ENCODE measurements at regions not wholly inside any gene's neighbourhood (a gene's known extent, or its start where the extent isn't known, plus 50 kb on each side); places are given as distances from the start of the nearest gene placed in this dataset.
"Not testable (repeated sequence)": the region's sequence is repeated elsewhere in the genome, so short reads cannot be mapped to it uniquely, and the experiment has no call there.

DNA sequence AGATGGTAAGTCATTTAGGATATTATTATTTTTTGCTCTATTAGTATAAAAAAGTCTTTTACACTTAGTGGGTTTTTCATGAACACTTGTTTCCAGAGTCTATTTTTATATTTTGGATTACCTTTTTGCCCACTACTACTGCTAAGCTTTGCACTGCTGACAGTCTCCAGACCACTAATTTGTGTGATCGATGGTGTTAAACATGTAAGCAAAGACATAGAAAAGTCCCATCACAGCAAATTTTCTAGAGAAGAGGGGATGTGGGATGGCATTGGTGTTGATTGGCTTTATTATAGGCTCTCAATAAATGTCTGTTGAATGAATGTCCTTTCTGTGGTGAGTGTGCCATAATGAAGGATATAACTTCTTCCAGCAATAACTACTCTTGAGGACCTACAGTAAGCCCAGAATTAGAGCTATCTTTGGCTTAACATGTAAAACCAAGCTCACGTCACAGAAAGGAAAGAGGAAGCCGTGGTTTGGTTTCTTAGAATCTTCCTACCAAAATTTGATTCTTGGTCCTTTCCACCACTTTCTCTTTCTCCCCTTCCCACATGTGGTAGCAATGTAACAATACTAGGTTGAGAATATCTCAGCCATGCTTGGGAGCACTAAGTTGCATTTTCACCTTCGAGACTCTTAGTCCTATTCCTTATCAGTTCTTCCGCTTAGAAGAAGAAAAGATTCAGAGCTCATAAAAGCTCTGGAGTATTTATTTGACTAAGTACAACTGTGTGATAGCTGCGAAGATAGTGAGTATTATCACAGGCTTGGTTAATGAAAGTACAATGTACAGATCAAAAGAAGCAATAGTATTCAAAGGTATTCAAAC is 90.6 kb upstream of the UMPS start:
- Mint-ChIP-seq H3K4me1 (peaks cover 17% of the 10 kb centered on the region), H3K36me3 (ENCODE audit: low read depth) (no peaks in the 10 kb centered on the region), H3K27me3 (peaks cover 8% of the 10 kb centered on the region), H3K27ac (peak overlapping the region; percentile 26), H3K4me3 (peak overlapping the region; percentile 23), H3K9me3 (no peaks in the 10 kb centered on the region)
- peak; percentile 93 for ATAC-seq (replicated peaks)

DNA sequence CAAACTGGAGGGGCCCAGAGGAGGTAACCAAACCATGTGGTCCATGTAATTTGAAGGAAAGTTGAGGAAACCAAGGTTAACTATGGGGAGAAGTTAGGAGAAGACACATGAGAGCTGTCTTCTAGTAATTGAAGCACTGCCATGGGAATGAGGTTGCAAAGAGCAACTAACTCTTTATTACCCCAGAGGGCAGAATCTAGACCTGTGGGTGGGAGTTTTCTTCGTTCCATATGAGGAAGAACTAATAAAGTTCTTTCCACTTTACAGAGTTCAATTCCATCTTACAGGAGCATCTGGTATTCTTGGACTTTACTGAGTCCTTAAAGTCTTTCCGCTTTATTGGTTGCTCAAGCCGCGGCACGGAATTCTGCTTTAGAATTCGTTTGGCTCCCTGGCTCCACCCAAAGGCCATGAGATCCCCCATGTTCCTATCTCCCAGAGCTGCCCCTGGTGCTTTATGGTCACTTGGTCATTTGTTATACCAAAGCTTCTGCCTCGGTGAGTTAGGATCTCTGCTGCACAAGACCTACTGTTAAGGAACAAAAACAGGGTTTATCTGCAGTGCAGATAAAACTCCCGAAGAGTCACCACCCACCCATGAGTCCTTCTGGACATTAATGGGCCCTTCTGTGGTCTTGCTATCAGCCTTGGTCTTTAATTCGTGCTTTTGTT is 89.5 kb upstream of the UMPS start:
- no peak for ATAC-seq (replicated peaks)
- Mint-ChIP-seq H3K27me3 (peaks cover 8% of the 10 kb centered on the region), H3K4me3 (peak overlapping the region; percentile 23), H3K36me3 (ENCODE audit: low read depth) (no peaks in the 10 kb centered on the region), H3K27ac (no peak overlapping the region), H3K4me1 (peaks cover 17% of the 10 kb centered on the region), H3K9me3 (no peaks in the 10 kb centered on the region)

DNA sequence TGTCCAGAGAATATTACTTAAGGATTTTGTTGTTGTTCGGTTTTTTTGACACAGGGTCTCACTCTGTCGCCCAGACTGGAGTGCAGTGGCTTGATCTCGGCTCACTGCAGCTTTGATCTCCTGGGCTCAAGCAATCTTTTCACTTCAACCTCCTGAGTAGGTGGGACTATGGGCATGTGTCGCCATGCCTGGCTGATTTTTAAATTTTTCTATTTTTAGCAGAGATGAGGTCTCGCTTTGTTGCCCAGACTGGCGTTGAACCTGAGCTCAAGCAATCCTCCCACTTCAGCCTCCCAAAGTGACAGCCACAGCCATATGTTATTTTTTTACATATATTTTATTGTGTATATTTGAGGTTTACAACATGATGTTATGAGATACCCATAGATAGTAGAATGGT is 86.8 kb upstream of the UMPS start:
- ATAC-seq (replicated peaks): no peak
- Mint-ChIP-seq H3K36me3 (ENCODE audit: low read depth) (no peaks in the 10 kb centered on the region), H3K4me1 (peaks cover 13% of the 10 kb centered on the region), H3K4me3 (no peak overlapping the region), H3K27ac (no peak overlapping the region), H3K27me3 (peaks cover 7% of the 10 kb centered on the region), H3K9me3 (no peaks in the 10 kb centered on the region)

DNA sequence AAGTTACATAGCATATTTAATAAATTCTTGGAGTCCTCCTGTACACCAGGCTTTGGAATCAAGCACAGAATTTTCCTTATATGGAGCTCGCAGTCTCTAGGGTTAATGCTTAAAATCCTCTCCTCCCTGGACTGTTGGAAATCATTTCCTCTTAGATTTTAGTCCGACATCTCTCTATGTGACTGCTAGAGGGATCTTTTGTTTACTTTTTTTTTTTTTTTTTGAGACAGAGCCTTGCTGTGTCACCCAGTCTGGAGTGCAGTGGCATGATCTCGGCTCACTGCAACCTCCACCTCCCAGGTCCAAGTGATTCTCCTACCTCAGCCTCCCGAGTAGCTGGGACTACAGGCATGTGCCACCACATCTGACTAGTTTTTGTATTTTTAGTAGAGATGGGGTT is 84.1 kb upstream of the UMPS start:
- not testable (repeated sequence) for H3K9me3 Mint-ChIP-seq; H3K4me1 Mint-ChIP-seq; H3K4me3 Mint-ChIP-seq; H3K27ac Mint-ChIP-seq; H3K36me3 Mint-ChIP-seq (ENCODE audit: low read depth); H3K27me3 Mint-ChIP-seq; ATAC-seq (replicated peaks)

DNA sequence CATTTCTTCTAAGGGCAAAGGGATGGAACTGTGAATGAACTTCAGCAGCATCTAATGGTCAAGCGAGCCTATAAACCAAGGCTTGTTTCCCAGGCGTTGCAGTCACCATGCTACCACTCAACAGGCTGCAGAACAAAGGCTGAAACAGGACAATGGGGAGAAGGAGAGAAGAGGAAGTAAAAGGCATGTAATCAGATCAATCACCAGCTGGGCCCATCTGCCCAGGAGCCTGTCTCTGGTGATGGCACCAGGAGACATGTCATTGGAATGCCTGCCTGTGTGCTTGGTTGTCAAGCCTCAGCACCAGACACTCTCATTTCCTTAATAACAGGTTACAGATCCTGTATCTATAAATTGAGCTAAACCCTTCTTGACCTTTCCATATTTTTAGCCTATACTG is 81.7 kb upstream of the UMPS start:
- Mint-ChIP-seq H3K27me3 (peaks cover 8% of the 10 kb centered on the region), H3K4me1 (peaks cover 8% of the 10 kb centered on the region), H3K9me3 (no peaks in the 10 kb centered on the region), H3K36me3 (ENCODE audit: low read depth) (no peaks in the 10 kb centered on the region), H3K27ac (no peak overlapping the region), H3K4me3 (no peak overlapping the region)
- ATAC-seq (replicated peaks): no peak

DNA sequence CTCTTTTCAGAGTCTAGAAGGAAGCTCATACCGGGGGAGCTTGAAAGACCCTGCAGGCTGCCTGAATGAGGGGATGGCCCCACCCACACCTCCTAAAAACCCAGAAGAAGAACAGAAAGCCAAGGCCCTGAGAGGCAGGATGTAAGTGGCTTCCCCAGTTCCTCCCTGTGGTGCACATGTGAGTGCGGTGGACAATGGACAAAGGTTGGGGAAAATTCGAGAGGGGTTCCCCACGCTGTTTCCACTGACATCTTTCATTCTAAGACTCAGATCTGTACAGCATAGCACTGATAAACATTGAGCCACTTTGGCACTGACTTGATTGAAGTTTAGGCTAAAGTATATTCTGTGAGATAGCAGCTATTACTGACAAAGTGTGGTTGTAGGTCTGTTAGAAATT is 79.5 kb upstream of the UMPS start:
- ATAC-seq (replicated peaks): peak; percentile 67
- Mint-ChIP-seq H3K27ac (no peak overlapping the region), H3K4me1 (peaks cover 8% of the 10 kb centered on the region), H3K9me3 (no peaks in the 10 kb centered on the region), H3K36me3 (ENCODE audit: low read depth) (no peaks in the 10 kb centered on the region), H3K27me3 (peaks cover 8% of the 10 kb centered on the region), H3K4me3 (no peak overlapping the region)

DNA sequence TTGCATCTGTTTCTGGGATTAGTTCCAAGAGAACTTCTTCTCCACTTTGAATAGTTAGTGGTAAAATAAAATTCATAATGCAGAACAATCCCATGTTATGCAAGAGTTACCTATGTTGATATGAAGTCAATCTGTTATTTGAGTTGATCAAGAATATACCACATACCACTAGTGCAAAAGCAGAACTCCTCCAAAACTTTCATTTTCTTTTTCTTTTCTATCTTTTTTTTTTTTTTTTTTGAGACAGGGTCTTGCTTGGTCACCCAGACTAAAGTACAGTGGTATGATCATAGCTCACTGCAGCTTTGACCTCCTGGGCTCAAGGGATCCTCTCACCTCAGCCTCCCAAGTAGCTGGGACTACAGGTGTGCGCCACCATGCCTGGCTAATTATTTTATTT is 78.8 kb upstream of the UMPS start:
- not testable (repeated sequence) for H3K27me3 Mint-ChIP-seq; ATAC-seq (replicated peaks); H3K27ac Mint-ChIP-seq; H3K4me3 Mint-ChIP-seq; H3K4me1 Mint-ChIP-seq; H3K9me3 Mint-ChIP-seq; H3K36me3 Mint-ChIP-seq (ENCODE audit: low read depth)

DNA sequence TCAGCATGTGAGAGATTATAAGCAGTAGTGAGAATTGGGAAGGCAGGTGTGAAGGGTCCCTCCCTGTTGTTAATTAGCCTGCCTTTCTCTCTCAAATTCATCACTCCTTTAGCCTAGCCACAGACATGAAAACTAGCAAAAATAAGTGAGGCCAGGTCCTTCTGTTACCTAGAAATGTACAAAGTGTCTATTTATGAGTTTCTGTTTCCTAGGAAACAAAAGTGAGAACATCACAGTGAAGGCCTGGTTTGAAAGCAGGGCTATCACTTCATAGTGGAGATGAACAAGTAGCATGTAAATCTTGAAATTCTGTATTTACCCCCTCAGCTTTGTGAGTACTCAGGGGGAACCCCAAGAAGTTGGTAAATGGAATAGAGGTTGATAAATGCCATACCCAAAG is 78.2 kb upstream of the UMPS start:
- Mint-ChIP-seq H3K36me3 (ENCODE audit: low read depth) (no peaks in the 10 kb centered on the region), H3K4me3 (no peak overlapping the region), H3K9me3 (no peaks in the 10 kb centered on the region), H3K27me3 (peaks cover 8% of the 10 kb centered on the region), H3K27ac (no peak overlapping the region), H3K4me1 (peaks cover 8% of the 10 kb centered on the region)
- ATAC-seq (replicated peaks): no peak

DNA sequence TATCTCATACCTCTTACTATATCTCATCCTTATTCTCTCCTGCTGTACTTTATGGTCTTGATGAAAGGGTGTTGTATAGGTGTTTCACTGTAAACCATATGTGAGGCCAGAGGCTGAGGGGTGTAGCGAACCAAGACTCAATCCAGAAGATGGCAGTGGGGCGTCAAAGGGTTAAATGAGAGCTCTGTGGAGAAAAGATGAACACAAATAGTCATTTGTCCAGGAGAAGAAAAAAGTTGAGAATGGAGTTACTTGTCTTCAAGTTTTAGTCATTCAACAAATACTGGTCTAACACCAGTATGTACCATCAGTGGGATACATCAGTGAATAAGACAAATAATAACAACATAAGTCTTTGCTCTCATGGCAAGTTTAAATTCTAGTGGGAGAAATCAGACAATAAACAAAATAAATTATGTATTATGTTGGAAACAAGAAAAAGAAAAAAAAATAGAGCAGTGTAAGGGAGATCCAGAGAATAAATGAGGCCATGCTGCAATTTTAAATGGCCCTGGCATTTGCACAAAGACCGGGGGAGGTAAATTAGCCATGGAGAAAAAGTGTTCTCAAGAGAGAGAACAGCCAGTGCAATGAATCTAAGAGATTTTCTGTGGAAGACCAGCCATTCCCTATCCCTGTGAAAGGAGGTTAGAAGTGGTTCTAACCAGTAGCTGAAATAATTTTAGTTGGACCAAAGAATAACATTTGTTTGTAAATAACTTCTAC is 77.0 kb upstream of the UMPS start:
- no peak for ATAC-seq (replicated peaks)
- Mint-ChIP-seq H3K27me3 (peaks cover 3% of the 10 kb centered on the region), H3K36me3 (ENCODE audit: low read depth) (peaks cover 12% of the 10 kb centered on the region), H3K4me1 (peaks cover 8% of the 10 kb centered on the region), H3K27ac (no peak overlapping the region), H3K4me3 (no peak overlapping the region), H3K9me3 (no peaks in the 10 kb centered on the region)

DNA sequence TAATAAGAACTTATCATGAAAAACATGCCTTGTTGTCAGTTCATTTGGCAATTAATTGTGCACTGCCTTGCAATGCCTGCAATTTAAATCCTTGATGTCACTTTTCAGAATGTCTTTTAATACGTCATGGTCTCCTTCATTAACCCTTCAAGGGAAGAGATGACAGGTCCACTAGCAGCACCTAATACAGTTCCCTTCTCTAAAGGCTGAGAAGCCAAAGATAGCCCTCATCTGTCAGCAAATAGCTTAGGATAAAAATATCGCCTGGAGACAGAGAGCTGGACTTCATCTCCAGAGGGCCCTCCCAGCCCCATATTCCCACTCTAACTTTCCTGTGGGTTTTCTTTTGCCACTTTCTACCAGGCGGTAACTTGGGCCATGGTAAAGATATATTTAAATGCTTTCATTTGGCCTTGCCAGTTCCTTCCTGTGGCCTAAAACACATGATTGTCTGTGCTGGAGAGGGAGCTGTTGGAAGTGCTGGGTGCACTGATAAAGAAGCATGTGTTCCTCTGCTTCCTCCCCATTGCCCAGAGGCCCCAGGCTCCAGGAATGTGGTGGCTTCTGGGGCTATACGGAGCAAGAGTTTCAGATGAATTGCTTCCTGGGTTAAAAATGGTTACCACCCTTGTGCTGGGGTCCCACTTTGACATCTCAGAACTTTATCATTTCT is 76.3 kb upstream of the UMPS start:
- H3K36me3 Mint-ChIP-seq (ENCODE audit: low read depth): peaks cover 13% of the 10 kb centered on the region
- ATAC-seq (replicated peaks): no peak
- H3K4me1 Mint-ChIP-seq: peaks cover 8% of the 10 kb centered on the region
- H3K9me3 Mint-ChIP-seq: no peaks in the 10 kb centered on the region
- no peak overlapping the region for H3K4me3 Mint-ChIP-seq
- H3K27me3 Mint-ChIP-seq: peaks cover 3% of the 10 kb centered on the region
- H3K27ac Mint-ChIP-seq: no peak overlapping the region

DNA sequence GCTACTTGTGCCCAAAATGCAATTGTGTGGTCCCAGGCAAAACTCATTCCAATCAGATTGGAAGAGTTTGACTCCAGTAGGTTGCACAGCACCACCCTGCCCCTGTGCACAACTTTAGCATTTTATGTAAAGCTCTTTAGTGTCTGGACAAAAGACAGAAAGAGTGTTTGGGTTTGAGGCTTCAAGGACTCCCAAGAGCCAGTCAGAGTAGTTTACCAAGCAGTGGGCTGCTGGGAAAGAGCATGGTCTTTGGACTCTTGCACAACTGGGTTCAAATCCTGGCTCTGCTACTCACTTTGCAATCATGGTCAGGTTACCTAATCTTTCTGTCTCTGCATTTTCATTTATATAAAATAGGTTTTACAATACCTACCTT is 75.8 kb upstream of the UMPS start:
- no peaks in the 10 kb centered on the region for H3K9me3 Mint-ChIP-seq
- H3K27ac Mint-ChIP-seq: no peak overlapping the region
- H3K27me3 Mint-ChIP-seq: peaks cover 3% of the 10 kb centered on the region
- H3K4me3 Mint-ChIP-seq: no peak overlapping the region
- no peak for ATAC-seq (replicated peaks)
- H3K4me1 Mint-ChIP-seq: peaks cover 8% of the 10 kb centered on the region
- peaks cover 13% of the 10 kb centered on the region for H3K36me3 Mint-ChIP-seq (ENCODE audit: low read depth)

DNA sequence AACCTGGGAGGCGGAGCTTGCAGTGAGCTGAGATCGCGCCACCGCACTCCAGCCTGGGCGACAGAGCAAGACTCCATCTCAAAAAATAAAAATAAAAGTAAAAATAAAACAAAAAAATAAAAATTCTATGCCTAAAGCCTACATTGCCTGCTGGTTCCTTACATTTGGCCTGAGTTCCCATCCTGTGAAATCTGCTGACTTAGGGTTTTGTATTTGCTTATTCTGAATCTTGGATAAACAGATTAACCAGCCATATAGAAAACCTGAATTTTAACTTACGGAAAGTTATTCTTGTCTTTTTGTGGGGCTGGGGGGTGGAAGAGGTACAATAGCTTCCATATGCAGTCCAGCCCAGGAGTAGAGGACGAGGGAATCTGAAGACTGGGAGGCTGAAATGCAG is 73.7 kb upstream of the UMPS start:
- Mint-ChIP-seq H3K4me3 (no peak overlapping the region), H3K36me3 (ENCODE audit: low read depth) (peaks cover 13% of the 10 kb centered on the region), H3K9me3 (no peaks in the 10 kb centered on the region), H3K4me1 (peaks cover 4% of the 10 kb centered on the region), H3K27me3 (no peaks in the 10 kb centered on the region), H3K27ac (no peak overlapping the region)
- no peak for ATAC-seq (replicated peaks)

DNA sequence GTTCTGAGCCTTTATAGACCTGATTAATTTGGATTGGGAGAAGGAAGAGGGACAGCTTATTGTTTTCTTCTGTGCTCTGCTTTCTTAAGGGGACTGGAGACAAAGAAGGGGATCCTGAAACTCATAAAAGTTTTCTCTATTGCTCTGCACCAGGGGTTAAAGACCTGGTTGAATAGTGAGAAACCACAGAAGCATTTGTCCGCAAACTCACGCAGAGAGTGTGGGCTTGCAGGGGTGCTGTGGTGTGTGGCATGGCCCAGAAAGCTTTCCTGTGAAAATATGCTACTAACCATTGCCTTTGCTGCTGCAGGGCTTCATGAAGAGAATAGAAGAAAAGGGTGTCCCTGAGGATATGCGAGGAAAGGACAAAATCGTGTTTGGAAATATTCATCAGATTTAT is 73.1 kb upstream of the UMPS start:
- H3K27me3 Mint-ChIP-seq: no peaks in the 10 kb centered on the region
- no peak overlapping the region for H3K4me3 Mint-ChIP-seq
- no peak overlapping the region for H3K27ac Mint-ChIP-seq
- ATAC-seq (replicated peaks): no peak
- peaks cover 4% of the 10 kb centered on the region for H3K4me1 Mint-ChIP-seq
- H3K36me3 Mint-ChIP-seq (ENCODE audit: low read depth): peaks cover 18% of the 10 kb centered on the region
- H3K9me3 Mint-ChIP-seq: no peaks in the 10 kb centered on the region

DNA sequence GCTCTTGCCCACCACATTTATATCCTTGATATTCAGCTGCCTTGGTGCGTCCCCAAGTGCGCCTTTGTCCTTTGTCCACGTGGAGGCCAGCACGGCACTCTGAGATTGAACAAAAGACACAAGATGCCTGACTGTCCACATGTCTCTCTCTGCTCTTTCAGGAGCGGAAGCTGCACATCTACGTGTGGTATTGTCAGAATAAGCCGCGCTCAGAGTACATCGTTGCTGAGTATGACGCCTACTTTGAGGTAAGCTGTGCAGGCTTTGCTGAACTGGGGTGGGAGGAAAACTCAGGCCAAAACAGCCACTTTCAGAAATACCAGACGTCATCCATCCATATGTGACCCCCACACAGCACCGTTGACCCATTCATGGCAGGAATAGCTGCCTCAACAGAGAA is 72.0 kb upstream of the UMPS start:
- Mint-ChIP-seq H3K27ac (no peak overlapping the region), H3K4me1 (peaks cover 4% of the 10 kb centered on the region), H3K9me3 (no peaks in the 10 kb centered on the region), H3K27me3 (no peaks in the 10 kb centered on the region), H3K36me3 (ENCODE audit: low read depth) (peaks cover 18% of the 10 kb centered on the region), H3K4me3 (no peak overlapping the region)
- no peak for ATAC-seq (replicated peaks)
